ENCODE measurements at regions not wholly inside any gene's neighbourhood (a gene's known extent, or its start where the extent isn't known, plus 50 kb on each side); places are given as distances from the start of the nearest gene placed in this dataset.

GRCh38 chr3:18830087-18830486, 318.2 kb upstream of the KCNH8 start:
- no peaks in the 10 kb centered on the region for H3K27me3 ChIP-seq
- no peaks in the 10 kb centered on the region for H3K36me3 ChIP-seq
- WGBS, 2 donors, result 83 to 84% methylated on average over 5 of the region's 5 CpGs
- TF ChIP-seq CTCF (IDR thresholded peaks at IDR 0.05), result no peak
- TF ChIP-seq POLR2A (IDR thresholded peaks at IDR 0.05), result no peak
- no peak for TF ChIP-seq EP300 (IDR thresholded peaks at IDR 0.05)
- no peak overlapping the region for H3K4me3 ChIP-seq
- no peaks in the 10 kb centered on the region for H3K4me1 ChIP-seq
- H3K27ac ChIP-seq, result no peak overlapping the region
- H3K9me3 ChIP-seq, result no peaks in the 10 kb centered on the region
- DNase-seq (ENCODE audit: low spot score in 2 of 2), result no peak

- no peaks in the 10 kb centered on the region for H3K9me3 ChIP-seq
- no peak for DNase-seq (ENCODE audit: low spot score in 2 of 2)
- 96 to 98% methylated on average over 2 of the region's 2 CpGs for WGBS, 2 donors
- TF ChIP-seq CTCF (IDR thresholded peaks at IDR 0.05) (no peak), EP300 (IDR thresholded peaks at IDR 0.05) (no peak), POLR2A (IDR thresholded peaks at IDR 0.05) (no peak)
- no peak overlapping the region for H3K4me3 ChIP-seq
- no peak overlapping the region for H3K27ac ChIP-seq
- no peaks in the 10 kb centered on the region for H3K27me3 ChIP-seq
- no peaks in the 10 kb centered on the region for H3K36me3 ChIP-seq
- H3K4me1 ChIP-seq, result no peaks in the 10 kb centered on the region
Observed at GRCh38 chr3:18828637-18829036, 319.7 kb upstream of the KCNH8 start.

GRCh38 chr3:18827664-18828063, 320.6 kb upstream of the KCNH8 start:
- Histone ChIP-seq H3K27ac (no peak overlapping the region), H3K4me1 (no peaks in the 10 kb centered on the region), H3K9me3 (no peaks in the 10 kb centered on the region), H3K27me3 (no peaks in the 10 kb centered on the region), H3K4me3 (no peak overlapping the region), H3K36me3 (no peaks in the 10 kb centered on the region)
- no peak for DNase-seq (ENCODE audit: low spot score in 2 of 2)
- WGBS, 2 donors, result 72 to 78% methylated on average over 3 of the region's 3 CpGs
- TF ChIP-seq EP300 (IDR thresholded peaks at IDR 0.05), result no peak
- no peak for TF ChIP-seq POLR2A (IDR thresholded peaks at IDR 0.05)
- TF ChIP-seq CTCF (IDR thresholded peaks at IDR 0.05), result no peak

- Histone ChIP-seq H3K27me3 (no peaks in the 10 kb centered on the region), H3K9me3 (no peaks in the 10 kb centered on the region), H3K4me1 (no peaks in the 10 kb centered on the region), H3K27ac (no peak overlapping the region), H3K36me3 (no peaks in the 10 kb centered on the region), H3K4me3 (no peak overlapping the region)
- TF ChIP-seq POLR2A (IDR thresholded peaks at IDR 0.05) (no peak), CTCF (IDR thresholded peaks at IDR 0.05) (no peak), EP300 (IDR thresholded peaks at IDR 0.05) (no peak)
- 93 to 100% methylated on average over 2 of the region's 2 CpGs for WGBS, 2 donors
- no peak for DNase-seq (ENCODE audit: low spot score in 2 of 2)
Observed at GRCh38 chr3:18825665-18826064, 322.6 kb upstream of the KCNH8 start.

GRCh38 chr3:18813300-18813699, 335.0 kb upstream of the KCNH8 start:
- WGBS, 2 donors, result 90 to 92% methylated on average over 3 of the region's 3 CpGs
- H3K4me3 ChIP-seq, result no peak overlapping the region
- H3K27me3 ChIP-seq, result no peaks in the 10 kb centered on the region
- no peaks in the 10 kb centered on the region for H3K4me1 ChIP-seq
- DNase-seq (ENCODE audit: low spot score in 2 of 2), result no peak
- H3K27ac ChIP-seq, result no peak overlapping the region
- no peaks in the 10 kb centered on the region for H3K36me3 ChIP-seq
- TF ChIP-seq POLR2A (IDR thresholded peaks at IDR 0.05), result no peak
- no peak for TF ChIP-seq EP300 (IDR thresholded peaks at IDR 0.05)
- no peak for TF ChIP-seq CTCF (IDR thresholded peaks at IDR 0.05)
- H3K9me3 ChIP-seq, result no peaks in the 10 kb centered on the region
